HL-60 (cell line): ENCODE measurements at regions not wholly inside any gene's neighbourhood (a gene's known extent, or its start where the extent isn't known, plus 50 kb on each side); places are given as distances from the start of the nearest gene placed in this dataset.

Experiments
- DNase-seq, 2 experiments: peaks; one replicate each; pipeline ENCODE4 v3.0.0-alpha.2; 2010 to 2020; ENCODE audit warnings: low read depth in 1 of 2, low spot score in 1 of 2
- H3K27ac ChIP-seq: fragments of 250-450 bp; sonication (Bioruptor Pico); replicated peaks from 2 replicates; pipeline ENCODE4 v1.5.1; 2020; ENCODE audit warnings: mild to moderate bottlenecking, moderate library complexity
- H3K27me3 ChIP-seq: fragments of 250-450 bp; sonication (Bioruptor Pico); 2 replicates; pipeline ENCODE4 v1.5.1; 2021; ENCODE audit warnings: mild to moderate bottlenecking, moderate library complexity; ENCODE audit not compliant: insufficient read depth, poor library complexity, severe bottlenecking
- H3K4me3 ChIP-seq: replicated peaks from 2 replicates; pipeline ENCODE4 v1.5.1; 2011; ENCODE audit warnings: mild to moderate bottlenecking, control low read depth, low read length; ENCODE audit not compliant: insufficient read depth
- GABPA ChIP-seq: IDR thresholded peaks from 2 replicates; pipeline ENCODE4 v1.6.1; 2012; ENCODE audit warnings: low read depth
- POLR2AphosphoS5 ChIP-seq: IDR thresholded peaks from 2 replicates; pipeline ENCODE4 v1.6.1; 2012; ENCODE audit warnings: low read depth
- SPI1 ChIP-seq: IDR thresholded peaks from 2 replicates; pipeline ENCODE4 v1.6.1; 2012; ENCODE audit warnings: low read depth, mild to moderate bottlenecking, borderline replicate concordance
- TF ChIP-seq, protein P1 (sequence below): IDR thresholded peaks from one replicate; pipeline ENCODE4 v1.5.1; 2011; ENCODE audit warnings: low read length, control low read depth, inconsistent platforms; ENCODE audit not compliant: insufficient read depth
- TF ChIP-seq, protein P2 (sequence below): IDR thresholded peaks from 2 replicates; pipeline ENCODE4 v1.6.1; 2012; ENCODE audit warnings: low read depth; ENCODE audit not compliant: insufficient replicate concordance

DNA sequence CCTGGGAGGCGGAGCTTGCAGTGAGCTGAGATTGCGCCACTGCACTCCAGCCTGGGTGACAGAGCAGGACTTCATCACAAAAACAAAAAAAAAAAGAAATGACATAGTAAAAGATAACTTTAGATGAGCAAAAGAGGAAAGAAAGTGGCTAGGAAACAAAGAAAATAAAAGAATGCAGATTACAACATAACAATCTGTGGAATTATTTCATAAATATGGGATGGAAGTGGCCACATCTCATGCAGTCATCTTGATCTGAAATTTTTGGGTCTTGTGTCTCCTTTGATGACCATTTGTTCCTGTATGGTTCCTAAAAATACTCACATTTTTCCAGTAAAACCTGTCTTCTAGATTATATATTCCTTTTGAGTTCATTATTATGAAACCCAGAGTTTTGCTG, 271.4 kb downstream of the SPRY1 start:
- no peak overlapping the region for H3K27ac ChIP-seq
- TF ChIP-seq, protein P1, sequence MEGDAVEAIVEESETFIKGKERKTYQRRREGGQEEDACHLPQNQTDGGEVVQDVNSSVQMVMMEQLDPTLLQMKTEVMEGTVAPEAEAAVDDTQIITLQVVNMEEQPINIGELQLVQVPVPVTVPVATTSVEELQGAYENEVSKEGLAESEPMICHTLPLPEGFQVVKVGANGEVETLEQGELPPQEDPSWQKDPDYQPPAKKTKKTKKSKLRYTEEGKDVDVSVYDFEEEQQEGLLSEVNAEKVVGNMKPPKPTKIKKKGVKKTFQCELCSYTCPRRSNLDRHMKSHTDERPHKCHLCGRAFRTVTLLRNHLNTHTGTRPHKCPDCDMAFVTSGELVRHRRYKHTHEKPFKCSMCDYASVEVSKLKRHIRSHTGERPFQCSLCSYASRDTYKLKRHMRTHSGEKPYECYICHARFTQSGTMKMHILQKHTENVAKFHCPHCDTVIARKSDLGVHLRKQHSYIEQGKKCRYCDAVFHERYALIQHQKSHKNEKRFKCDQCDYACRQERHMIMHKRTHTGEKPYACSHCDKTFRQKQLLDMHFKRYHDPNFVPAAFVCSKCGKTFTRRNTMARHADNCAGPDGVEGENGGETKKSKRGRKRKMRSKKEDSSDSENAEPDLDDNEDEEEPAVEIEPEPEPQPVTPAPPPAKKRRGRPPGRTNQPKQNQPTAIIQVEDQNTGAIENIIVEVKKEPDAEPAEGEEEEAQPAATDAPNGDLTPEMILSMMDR: no peak
- TF ChIP-seq POLR2AphosphoS5: no peak
- no peak for TF ChIP-seq GABPA
- TF ChIP-seq, protein P2, sequence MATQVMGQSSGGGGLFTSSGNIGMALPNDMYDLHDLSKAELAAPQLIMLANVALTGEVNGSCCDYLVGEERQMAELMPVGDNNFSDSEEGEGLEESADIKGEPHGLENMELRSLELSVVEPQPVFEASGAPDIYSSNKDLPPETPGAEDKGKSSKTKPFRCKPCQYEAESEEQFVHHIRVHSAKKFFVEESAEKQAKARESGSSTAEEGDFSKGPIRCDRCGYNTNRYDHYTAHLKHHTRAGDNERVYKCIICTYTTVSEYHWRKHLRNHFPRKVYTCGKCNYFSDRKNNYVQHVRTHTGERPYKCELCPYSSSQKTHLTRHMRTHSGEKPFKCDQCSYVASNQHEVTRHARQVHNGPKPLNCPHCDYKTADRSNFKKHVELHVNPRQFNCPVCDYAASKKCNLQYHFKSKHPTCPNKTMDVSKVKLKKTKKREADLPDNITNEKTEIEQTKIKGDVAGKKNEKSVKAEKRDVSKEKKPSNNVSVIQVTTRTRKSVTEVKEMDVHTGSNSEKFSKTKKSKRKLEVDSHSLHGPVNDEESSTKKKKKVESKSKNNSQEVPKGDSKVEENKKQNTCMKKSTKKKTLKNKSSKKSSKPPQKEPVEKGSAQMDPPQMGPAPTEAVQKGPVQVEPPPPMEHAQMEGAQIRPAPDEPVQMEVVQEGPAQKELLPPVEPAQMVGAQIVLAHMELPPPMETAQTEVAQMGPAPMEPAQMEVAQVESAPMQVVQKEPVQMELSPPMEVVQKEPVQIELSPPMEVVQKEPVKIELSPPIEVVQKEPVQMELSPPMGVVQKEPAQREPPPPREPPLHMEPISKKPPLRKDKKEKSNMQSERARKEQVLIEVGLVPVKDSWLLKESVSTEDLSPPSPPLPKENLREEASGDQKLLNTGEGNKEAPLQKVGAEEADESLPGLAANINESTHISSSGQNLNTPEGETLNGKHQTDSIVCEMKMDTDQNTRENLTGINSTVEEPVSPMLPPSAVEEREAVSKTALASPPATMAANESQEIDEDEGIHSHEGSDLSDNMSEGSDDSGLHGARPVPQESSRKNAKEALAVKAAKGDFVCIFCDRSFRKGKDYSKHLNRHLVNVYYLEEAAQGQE: no peak
- no peak for TF ChIP-seq SPI1
- no peak overlapping the region for H3K4me3 ChIP-seq
- DNase-seq: no peak
- H3K27me3 ChIP-seq: no peaks in the 10 kb centered on the region

DNA sequence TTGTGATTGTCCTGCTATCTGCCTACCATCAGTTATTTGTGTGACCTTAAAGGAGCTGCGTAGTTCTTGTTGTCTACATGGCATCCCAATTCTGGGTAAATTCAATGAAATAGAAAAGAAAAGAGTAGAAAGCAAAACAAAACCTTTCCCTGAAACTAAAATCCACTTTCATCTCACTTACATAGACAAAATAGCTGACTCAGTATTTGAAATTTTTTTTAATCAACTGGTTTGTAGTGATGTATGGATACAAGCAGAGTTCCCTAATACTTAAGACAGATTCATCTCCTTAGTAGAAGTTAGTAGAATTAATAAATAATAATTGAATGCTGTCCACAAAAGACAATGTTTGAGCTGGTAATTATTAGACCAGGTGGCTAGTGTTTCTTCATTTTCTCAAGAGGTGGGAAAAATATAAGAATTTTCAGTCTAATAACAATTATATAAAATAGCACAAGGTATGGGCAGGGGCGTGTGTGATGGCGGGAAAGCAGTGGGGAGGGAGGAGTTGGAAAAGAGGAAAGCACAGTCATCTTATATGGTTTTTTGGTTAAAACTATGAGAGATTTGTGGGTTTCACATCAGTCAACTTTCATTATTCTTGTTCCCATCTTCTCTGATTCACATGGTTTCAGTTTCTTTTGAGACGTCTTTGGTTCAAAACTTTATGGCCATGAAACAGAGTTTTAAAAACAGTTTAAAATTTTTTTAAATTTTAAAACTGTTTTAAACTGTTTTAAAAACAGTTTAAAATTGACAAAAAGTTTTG, 275.2 kb downstream of the SPRY1 start:
- no peak overlapping the region for H3K27ac ChIP-seq
- no peak for DNase-seq
- no peak overlapping the region for H3K4me3 ChIP-seq
- H3K27me3 ChIP-seq: no peaks in the 10 kb centered on the region
- no peak for TF ChIP-seq SPI1
- no peak for TF ChIP-seq GABPA
- TF ChIP-seq, protein P2: no peak
- TF ChIP-seq, protein P1: no peak
- no peak for TF ChIP-seq POLR2AphosphoS5

DNA sequence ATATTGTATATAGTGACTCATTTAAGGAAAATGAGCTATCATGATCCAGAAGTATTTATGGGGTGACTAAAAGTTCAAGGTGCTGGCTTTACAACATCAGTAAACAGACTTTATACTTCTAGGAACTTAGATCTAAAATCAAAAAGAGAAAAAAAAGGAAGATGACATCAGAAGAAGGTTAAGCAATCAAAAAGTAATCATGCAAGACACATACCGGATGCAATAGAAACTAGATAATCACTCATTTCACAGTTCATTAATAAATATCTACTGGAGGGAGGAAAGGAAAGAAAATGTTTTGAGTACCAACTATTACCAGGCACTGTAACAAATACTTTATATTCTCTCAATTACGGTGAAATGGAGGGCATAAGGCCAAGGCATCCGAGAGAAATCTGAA, 276.4 kb downstream of the SPRY1 start:
- H3K27me3 ChIP-seq: no peaks in the 10 kb centered on the region
- no peak overlapping the region for H3K4me3 ChIP-seq
- H3K27ac ChIP-seq: no peak overlapping the region
- TF ChIP-seq, protein P1: no peak
- TF ChIP-seq SPI1 (no peak), GABPA (no peak), POLR2AphosphoS5 (no peak)
- TF ChIP-seq, protein P2: no peak
- peak in 1 of 2 experiments; percentile 18 for DNase-seq
